GM12878 (cell line): ENCODE measurements at regions not wholly inside any gene's neighbourhood (a gene's known extent, or its start where the extent isn't known, plus 50 kb on each side); places are given as distances from the start of the nearest gene placed in this dataset.

Experiments
- BHLHE40 ChIP-seq, 2 experiments: fragments of 450-650 bp in 1 of 2; IDR thresholded peaks; 2 replicates each; pipeline ENCODE4 v1.6.1; 2011 to 2017; ENCODE audit warnings: low read depth in 2 of 2, borderline replicate concordance in 1 of 2, improper control_type of control experiment in 1 of 2, low read length in 1 of 2, mild to moderate bottlenecking in 1 of 2
- BMI1 ChIP-seq: fragments of 450-650 bp; IDR thresholded peaks from 2 replicates; pipeline ENCODE4 v1.6.1; 2016; ENCODE audit warnings: mild to moderate bottlenecking, moderate library complexity, borderline replicate concordance
- CREB1 ChIP-seq: IDR thresholded peaks from 2 replicates; pipeline ENCODE4 v1.6.1; 2012; ENCODE audit warnings: low read depth, mild to moderate bottlenecking, inconsistent platforms
- EZH2 ChIP-seq: IDR thresholded peaks from 2 replicates; pipeline ENCODE4 v1.6.1; 2012; ENCODE audit warnings: low read depth, mild to moderate bottlenecking, control low read depth, inconsistent platforms, low read length, borderline replicate concordance; ENCODE audit not compliant: control insufficient read depth
- MYB ChIP-seq: fragments of 150-350 bp; IDR thresholded peaks from 2 replicates; pipeline ENCODE4 v1.6.1; 2014; ENCODE audit warnings: mild to moderate bottlenecking, low read depth, low read length, borderline replicate concordance
- MYC ChIP-seq: IDR thresholded peaks from 2 replicates; pipeline ENCODE4 v1.6.1; 2011; ENCODE audit warnings: mild to moderate bottlenecking, low read length, moderate library complexity, inconsistent platforms; ENCODE audit not compliant: insufficient read depth, insufficient replicate concordance, insufficient read length, severe bottlenecking
- POLR2A ChIP-seq: IDR thresholded peaks from 2 replicates; pipeline ENCODE4 v1.6.1; 2011; ENCODE audit warnings: low read depth, mild to moderate bottlenecking, low read length
- POLR2AphosphoS5 ChIP-seq: IDR thresholded peaks from 2 replicates; pipeline ENCODE4 v1.6.1; 2011; ENCODE audit warnings: mild to moderate bottlenecking, low read length, inconsistent platforms
- TCF7 ChIP-seq: IDR thresholded peaks from 2 replicates; pipeline ENCODE4 v1.6.1; 2014; ENCODE audit warnings: antibody characterized with exemption, borderline replicate concordance
- TF ChIP-seq, protein P1 (sequence below): fragments of 450-650 bp; IDR thresholded peaks from 2 replicates; pipeline ENCODE4 v1.6.1; 2014; ENCODE audit warnings: mild to moderate bottlenecking
- TF ChIP-seq, protein P2 (sequence below), 3 experiments: IDR thresholded peaks in 2 of 3; conservative IDR thresholded peaks in 1 of 3; 2 replicates each; pipeline ENCODE4 v1.5.1; 2011; ENCODE audit warnings: low read depth in 3 of 3, low read length in 3 of 3, mild to moderate bottlenecking in 3 of 3, control low read depth in 2 of 3, moderate library complexity in 2 of 3, inconsistent platforms in 1 of 3, mixed read lengths in 1 of 3; ENCODE audit not compliant: control insufficient read depth in 2 of 3, insufficient read depth in 1 of 3; ENCODE audit errors: extremely low read depth in 1 of 3
- TF ChIP-seq, protein P3 (sequence below): fragments of 450-650 bp; IDR thresholded peaks from 2 replicates; pipeline ENCODE4 v1.6.1; 2017; ENCODE audit warnings: mild to moderate bottlenecking, moderate library complexity
- TF ChIP-seq, protein P4 (sequence below): IDR thresholded peaks from 2 replicates; pipeline ENCODE4 v1.6.1; 2012; ENCODE audit warnings: improper control_type of control experiment, low read depth, low read length; ENCODE audit not compliant: insufficient replicate concordance

DNA sequence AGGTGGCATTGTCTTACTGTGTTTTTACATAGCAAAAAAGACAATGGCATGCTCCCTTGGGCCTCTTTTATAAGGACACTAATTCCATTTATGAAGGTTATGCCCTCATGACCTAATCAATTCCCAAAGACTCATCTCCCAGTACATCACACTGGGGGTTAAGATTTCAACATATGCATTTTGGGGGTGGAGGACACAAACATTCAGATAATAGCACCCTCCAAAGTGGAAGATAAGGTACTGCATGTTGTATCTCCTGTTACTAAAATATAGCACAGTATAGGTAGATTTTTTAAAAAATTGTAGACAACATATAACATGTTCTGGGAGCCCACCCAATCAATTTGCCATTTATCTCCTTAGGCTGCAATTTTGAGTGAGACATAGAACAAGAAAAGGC lies 221.2 kb downstream of the LIG4 start:
- TF ChIP-seq, protein P1, sequence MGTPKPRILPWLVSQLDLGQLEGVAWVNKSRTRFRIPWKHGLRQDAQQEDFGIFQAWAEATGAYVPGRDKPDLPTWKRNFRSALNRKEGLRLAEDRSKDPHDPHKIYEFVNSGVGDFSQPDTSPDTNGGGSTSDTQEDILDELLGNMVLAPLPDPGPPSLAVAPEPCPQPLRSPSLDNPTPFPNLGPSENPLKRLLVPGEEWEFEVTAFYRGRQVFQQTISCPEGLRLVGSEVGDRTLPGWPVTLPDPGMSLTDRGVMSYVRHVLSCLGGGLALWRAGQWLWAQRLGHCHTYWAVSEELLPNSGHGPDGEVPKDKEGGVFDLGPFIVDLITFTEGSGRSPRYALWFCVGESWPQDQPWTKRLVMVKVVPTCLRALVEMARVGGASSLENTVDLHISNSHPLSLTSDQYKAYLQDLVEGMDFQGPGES = no peak
- TF ChIP-seq, protein P2, sequence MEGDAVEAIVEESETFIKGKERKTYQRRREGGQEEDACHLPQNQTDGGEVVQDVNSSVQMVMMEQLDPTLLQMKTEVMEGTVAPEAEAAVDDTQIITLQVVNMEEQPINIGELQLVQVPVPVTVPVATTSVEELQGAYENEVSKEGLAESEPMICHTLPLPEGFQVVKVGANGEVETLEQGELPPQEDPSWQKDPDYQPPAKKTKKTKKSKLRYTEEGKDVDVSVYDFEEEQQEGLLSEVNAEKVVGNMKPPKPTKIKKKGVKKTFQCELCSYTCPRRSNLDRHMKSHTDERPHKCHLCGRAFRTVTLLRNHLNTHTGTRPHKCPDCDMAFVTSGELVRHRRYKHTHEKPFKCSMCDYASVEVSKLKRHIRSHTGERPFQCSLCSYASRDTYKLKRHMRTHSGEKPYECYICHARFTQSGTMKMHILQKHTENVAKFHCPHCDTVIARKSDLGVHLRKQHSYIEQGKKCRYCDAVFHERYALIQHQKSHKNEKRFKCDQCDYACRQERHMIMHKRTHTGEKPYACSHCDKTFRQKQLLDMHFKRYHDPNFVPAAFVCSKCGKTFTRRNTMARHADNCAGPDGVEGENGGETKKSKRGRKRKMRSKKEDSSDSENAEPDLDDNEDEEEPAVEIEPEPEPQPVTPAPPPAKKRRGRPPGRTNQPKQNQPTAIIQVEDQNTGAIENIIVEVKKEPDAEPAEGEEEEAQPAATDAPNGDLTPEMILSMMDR (IDR thresholded peaks at IDR 0.05 in 2 of 3, conservative IDR thresholded peaks at IDR 0.05 in 1 of 3; ENCODE audit: control insufficient read depth in 2 of 3, extremely low read depth in 1 of 3, insufficient read depth in 1 of 3, low read depth in 3 of 3, low read length in 3 of 3) = no peak
- TF ChIP-seq CREB1 (no peak), MYC (no peak), EZH2 (no peak), TCF7 (no peak), MYB (no peak), POLR2AphosphoS5 (no peak), POLR2A (no peak), BHLHE40 (IDR thresholded peaks at IDR 0.05; ENCODE audit: borderline replicate concordance in 1 of 2, low read depth in 2 of 2, low read length in 1 of 2) (no peak), BMI1 (no peak)
- TF ChIP-seq, protein P3, sequence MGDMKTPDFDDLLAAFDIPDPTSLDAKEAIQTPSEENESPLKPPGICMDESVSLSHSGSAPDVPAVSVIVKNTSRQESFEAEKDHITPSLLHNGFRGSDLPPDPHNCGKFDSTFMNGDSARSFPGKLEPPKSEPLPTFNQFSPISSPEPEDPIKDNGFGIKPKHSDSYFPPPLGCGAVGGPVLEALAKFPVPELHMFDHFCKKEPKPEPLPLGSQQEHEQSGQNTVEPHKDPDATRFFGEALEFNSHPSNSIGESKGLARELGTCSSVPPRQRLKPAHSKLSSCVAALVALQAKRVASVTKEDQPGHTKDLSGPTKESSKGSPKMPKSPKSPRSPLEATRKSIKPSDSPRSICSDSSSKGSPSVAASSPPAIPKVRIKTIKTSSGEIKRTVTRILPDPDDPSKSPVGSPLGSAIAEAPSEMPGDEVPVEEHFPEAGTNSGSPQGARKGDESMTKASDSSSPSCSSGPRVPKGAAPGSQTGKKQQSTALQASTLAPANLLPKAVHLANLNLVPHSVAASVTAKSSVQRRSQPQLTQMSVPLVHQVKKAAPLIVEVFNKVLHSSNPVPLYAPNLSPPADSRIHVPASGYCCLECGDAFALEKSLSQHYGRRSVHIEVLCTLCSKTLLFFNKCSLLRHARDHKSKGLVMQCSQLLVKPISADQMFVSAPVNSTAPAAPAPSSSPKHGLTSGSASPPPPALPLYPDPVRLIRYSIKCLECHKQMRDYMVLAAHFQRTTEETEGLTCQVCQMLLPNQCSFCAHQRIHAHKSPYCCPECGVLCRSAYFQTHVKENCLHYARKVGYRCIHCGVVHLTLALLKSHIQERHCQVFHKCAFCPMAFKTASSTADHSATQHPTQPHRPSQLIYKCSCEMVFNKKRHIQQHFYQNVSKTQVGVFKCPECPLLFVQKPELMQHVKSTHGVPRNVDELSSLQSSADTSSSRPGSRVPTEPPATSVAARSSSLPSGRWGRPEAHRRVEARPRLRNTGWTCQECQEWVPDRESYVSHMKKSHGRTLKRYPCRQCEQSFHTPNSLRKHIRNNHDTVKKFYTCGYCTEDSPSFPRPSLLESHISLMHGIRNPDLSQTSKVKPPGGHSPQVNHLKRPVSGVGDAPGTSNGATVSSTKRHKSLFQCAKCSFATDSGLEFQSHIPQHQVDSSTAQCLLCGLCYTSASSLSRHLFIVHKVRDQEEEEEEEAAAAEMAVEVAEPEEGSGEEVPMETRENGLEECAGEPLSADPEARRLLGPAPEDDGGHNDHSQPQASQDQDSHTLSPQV = no peak
- TF ChIP-seq, protein P4, sequence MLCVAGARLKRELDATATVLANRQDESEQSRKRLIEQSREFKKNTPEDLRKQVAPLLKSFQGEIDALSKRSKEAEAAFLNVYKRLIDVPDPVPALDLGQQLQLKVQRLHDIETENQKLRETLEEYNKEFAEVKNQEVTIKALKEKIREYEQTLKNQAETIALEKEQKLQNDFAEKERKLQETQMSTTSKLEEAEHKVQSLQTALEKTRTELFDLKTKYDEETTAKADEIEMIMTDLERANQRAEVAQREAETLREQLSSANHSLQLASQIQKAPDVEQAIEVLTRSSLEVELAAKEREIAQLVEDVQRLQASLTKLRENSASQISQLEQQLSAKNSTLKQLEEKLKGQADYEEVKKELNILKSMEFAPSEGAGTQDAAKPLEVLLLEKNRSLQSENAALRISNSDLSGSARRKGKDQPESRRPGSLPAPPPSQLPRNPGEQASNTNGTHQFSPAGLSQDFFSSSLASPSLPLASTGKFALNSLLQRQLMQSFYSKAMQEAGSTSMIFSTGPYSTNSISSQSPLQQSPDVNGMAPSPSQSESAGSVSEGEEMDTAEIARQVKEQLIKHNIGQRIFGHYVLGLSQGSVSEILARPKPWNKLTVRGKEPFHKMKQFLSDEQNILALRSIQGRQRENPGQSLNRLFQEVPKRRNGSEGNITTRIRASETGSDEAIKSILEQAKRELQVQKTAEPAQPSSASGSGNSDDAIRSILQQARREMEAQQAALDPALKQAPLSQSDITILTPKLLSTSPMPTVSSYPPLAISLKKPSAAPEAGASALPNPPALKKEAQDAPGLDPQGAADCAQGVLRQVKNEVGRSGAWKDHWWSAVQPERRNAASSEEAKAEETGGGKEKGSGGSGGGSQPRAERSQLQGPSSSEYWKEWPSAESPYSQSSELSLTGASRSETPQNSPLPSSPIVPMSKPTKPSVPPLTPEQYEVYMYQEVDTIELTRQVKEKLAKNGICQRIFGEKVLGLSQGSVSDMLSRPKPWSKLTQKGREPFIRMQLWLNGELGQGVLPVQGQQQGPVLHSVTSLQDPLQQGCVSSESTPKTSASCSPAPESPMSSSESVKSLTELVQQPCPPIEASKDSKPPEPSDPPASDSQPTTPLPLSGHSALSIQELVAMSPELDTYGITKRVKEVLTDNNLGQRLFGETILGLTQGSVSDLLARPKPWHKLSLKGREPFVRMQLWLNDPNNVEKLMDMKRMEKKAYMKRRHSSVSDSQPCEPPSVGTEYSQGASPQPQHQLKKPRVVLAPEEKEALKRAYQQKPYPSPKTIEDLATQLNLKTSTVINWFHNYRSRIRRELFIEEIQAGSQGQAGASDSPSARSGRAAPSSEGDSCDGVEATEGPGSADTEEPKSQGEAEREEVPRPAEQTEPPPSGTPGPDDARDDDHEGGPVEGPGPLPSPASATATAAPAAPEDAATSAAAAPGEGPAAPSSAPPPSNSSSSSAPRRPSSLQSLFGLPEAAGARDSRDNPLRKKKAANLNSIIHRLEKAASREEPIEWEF = no peak
